ENCODE measurements at regions not wholly inside any gene's neighbourhood (a gene's known extent, or its start where the extent isn't known, plus 50 kb on each side); places are given as distances from the start of the nearest gene placed in this dataset.

DNA sequence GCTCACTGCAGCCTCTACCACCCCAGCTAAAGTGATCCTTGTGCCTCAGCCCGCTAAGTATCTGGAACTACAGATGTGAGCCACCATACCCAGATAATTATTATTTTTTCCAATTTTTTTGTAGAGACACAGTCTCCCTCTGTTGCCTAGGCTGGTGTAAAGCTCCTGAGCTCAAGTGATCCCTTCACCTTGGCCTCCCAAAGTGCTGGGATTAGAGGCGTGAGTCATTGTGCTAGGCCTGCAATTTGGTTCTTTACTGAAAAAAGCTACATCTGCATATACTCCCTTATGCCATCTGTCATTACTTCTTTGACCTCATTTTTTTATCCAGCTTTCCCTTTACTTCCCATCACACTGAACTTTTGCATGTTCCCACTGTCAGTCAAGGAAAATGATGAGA lies 2012.4 kb upstream of the IGFBP7 start:
- TF ChIP-seq, protein P1, sequence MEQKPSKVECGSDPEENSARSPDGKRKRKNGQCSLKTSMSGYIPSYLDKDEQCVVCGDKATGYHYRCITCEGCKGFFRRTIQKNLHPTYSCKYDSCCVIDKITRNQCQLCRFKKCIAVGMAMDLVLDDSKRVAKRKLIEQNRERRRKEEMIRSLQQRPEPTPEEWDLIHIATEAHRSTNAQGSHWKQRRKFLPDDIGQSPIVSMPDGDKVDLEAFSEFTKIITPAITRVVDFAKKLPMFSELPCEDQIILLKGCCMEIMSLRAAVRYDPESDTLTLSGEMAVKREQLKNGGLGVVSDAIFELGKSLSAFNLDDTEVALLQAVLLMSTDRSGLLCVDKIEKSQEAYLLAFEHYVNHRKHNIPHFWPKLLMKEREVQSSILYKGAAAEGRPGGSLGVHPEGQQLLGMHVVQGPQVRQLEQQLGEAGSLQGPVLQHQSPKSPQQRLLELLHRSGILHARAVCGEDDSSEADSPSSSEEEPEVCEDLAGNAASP (CRISPR knock-in tag; IDR thresholded peaks at IDR 0.05; ENCODE audit: borderline replicate concordance): no peak
- no peak for TF ChIP-seq ZNF891 (CRISPR knock-in tag; IDR thresholded peaks at IDR 0.05)
- no TSS peak for BruUV-seq (replicated peaks)
- intact Hi-C loops (cut with micrococcal nuclease; ENCODE audit: unreplicated experiment) (no loop called here), in situ Hi-C loops (cut with HindIII; ENCODE audit: extremely low pct_ligation_motif_present, low pct_unique_long_range_greater_than_20kb) (no loop called here)
- Histone ChIP-seq H3K4me2 (ENCODE audit: low read depth, low read length) (no peak overlapping the region), H3K27me3 (ENCODE audit: control insufficient read depth in 1 of 2, insufficient read depth in 2 of 2, low read length in 2 of 2) (no peaks in the 10 kb centered on the region), H4K20me1 (ENCODE audit: insufficient read depth, low read length) (no peaks in the 10 kb centered on the region), H3K27ac (ENCODE audit: extremely low read length, insufficient read depth, low read length) (no peak overlapping the region), H3K79me2 (ENCODE audit: insufficient read depth, low read length) (no peaks in the 10 kb centered on the region), H3K9me3 (ENCODE audit: low read length) (no peaks in the 10 kb centered on the region), H3K4me3 (replicated peaks in 1 of 3; ENCODE audit: insufficient read depth in 1 of 3, low read depth in 2 of 3, low read length in 3 of 3) (no peak overlapping the region), H2AFZ (ENCODE audit: low read length) (no peak overlapping the region), H3K9ac (ENCODE audit: insufficient read depth, low read depth, low read length) (no peak overlapping the region), H3K4me1 (ENCODE audit: insufficient read depth, low read length) (no peaks in the 10 kb centered on the region), H3K36me3 (replicated peaks in 1 of 2; ENCODE audit: control insufficient read depth in 1 of 2, insufficient read depth in 2 of 2, low read length in 2 of 2) (no peaks in the 10 kb centered on the region)
- DNase-seq (ENCODE audit: low spot score): no peak
- FAIRE-seq: no peak
- CTCF ChIA-PET (ENCODE audit: low intra/inter-chr PET ratio, low total read pairs): no interaction called here
- no peak for ATAC-seq
- POLR2A ChIA-PET: no interaction called here
- 0% methylated on average over 1 of the region's 2 CpGs for WGBS (ENCODE audit: low lambda C conversion rate)

DNA sequence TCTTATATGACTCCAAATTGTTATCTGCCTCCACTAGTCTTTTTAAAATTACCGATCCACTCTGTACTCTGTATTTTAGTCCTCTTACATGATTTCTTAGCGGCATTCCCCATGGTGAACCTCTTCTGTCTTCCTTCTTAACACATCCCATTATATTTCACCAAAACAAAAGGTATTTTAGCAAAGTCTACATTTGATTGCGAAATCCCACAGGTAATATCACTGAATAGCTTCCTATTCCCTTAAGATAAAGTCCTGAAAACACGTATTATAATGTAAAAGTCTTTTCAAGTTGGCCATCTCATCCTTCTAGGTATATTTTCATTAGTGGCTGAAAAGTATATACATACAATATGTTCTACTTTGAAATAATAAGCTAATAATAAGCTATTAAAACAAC lies 2016.0 kb upstream of the IGFBP7 start:
- ATAC-seq (no peak), DNase-seq (ENCODE audit: low spot score) (no peak), FAIRE-seq (no peak)
- in situ Hi-C loops (cut with HindIII; ENCODE audit: extremely low pct_ligation_motif_present, low pct_unique_long_range_greater_than_20kb) (no loop called here), intact Hi-C loops (cut with micrococcal nuclease; ENCODE audit: unreplicated experiment) (no loop called here)
- no peak overlapping the region for H3K27ac ChIP-seq (ENCODE audit: extremely low read length, insufficient read depth, low read length)
- no peaks in the 10 kb centered on the region for H3K9me3 ChIP-seq (ENCODE audit: low read length)
- no peaks in the 10 kb centered on the region for H3K4me1 ChIP-seq (ENCODE audit: insufficient read depth, low read length)
- H3K79me2 ChIP-seq (ENCODE audit: insufficient read depth, low read length): no peaks in the 10 kb centered on the region
- H2AFZ ChIP-seq (ENCODE audit: low read length): no peak overlapping the region
- no TSS peak for BruUV-seq (replicated peaks)
- no peaks in the 10 kb centered on the region for H3K27me3 ChIP-seq (ENCODE audit: control insufficient read depth in 1 of 2, insufficient read depth in 2 of 2, low read length in 2 of 2)
- ChIA-PET CTCF (ENCODE audit: low intra/inter-chr PET ratio, low total read pairs) (no interaction called here), POLR2A (no interaction called here)
- H3K36me3 ChIP-seq (replicated peaks in 1 of 2; ENCODE audit: control insufficient read depth in 1 of 2, insufficient read depth in 2 of 2, low read length in 2 of 2): no peaks in the 10 kb centered on the region
- WGBS (ENCODE audit: low lambda C conversion rate): 15% methylated on average over 4 of the region's 4 CpGs
- no peaks in the 10 kb centered on the region for H4K20me1 ChIP-seq (ENCODE audit: insufficient read depth, low read length)
- no peak overlapping the region for H3K4me3 ChIP-seq (replicated peaks in 1 of 3; ENCODE audit: insufficient read depth in 1 of 3, low read depth in 2 of 3, low read length in 3 of 3)
- no peak overlapping the region for H3K9ac ChIP-seq (ENCODE audit: insufficient read depth, low read depth, low read length)
- no peak overlapping the region for H3K4me2 ChIP-seq (ENCODE audit: low read depth, low read length)
- TF ChIP-seq CEBPB (IDR thresholded peaks at IDR 0.05; ENCODE audit: borderline replicate concordance, low read depth, low read length) (peak; percentile 58; the same call in 1 of the 2 replicates), PHF8 (CRISPR knock-in tag; IDR thresholded peaks at IDR 0.05) (no peak), NFRKB (IDR thresholded peaks at IDR 0.05) (no peak)
- TF ChIP-seq, protein P2, sequence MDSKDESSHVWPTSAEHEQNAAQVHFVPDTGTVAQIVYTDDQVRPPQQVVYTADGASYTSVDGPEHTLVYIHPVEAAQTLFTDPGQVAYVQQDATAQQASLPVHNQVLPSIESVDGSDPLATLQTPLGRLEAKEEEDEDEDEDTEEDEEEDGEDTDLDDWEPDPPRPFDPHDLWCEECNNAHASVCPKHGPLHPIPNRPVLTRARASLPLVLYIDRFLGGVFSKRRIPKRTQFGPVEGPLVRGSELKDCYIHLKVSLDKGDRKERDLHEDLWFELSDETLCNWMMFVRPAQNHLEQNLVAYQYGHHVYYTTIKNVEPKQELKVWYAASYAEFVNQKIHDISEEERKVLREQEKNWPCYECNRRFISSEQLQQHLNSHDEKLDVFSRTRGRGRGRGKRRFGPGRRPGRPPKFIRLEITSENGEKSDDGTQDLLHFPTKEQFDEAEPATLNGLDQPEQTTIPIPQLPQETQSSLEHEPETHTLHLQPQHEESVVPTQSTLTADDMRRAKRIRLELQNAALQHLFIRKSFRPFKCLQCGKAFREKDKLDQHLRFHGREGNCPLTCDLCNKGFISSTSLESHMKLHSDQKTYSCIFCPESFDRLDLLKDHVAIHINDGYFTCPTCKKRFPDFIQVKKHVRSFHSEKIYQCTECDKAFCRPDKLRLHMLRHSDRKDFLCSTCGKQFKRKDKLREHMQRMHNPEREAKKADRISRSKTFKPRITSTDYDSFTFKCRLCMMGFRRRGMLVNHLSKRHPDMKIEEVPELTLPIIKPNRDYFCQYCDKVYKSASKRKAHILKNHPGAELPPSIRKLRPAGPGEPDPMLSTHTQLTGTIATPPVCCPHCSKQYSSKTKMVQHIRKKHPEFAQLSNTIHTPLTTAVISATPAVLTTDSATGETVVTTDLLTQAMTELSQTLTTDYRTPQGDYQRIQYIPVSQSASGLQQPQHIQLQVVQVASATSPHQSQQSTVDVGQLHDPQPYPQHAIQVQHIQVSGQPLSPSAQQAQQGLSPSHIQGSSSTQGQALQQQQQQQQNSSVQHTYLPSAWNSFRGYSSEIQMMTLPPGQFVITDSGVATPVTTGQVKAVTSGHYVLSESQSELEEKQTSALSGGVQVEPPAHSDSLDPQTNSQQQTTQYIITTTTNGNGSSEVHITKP (CRISPR knock-in tag; IDR thresholded peaks at IDR 0.05; ENCODE audit: low read depth): no peak
